Body of pancreas (tissue), 4 donors: ENCODE measurements at regions not wholly inside any gene's neighbourhood (a gene's known extent, or its start where the extent isn't known, plus 50 kb on each side); places are given as distances from the start of the nearest gene placed in this dataset.
A peak's percentile ranks its signal among the peaks of the same experiment; 100 is the strongest.

Experiments used
- ATAC-seq: fragments of 150-250 bp; one replicate; pipeline ENCODE4 v1.9.1; 2016
- DNase-seq, 4 donors: peaks; one replicate each; pipeline ENCODE4 v3.0.0-alpha.2; 2019
- H3K27ac ChIP-seq, 4 donors: fragments of 200-600 bp; sonication (generic); 1 replicate in 3 of 4; 2 replicates in 1 of 4; pipeline versions ENCODE4 v1.5.1 to v1.6.1; 2016 to 2019; ENCODE audit warnings: mild to moderate bottlenecking in 1 of 4, mixed read lengths in 1 of 4, moderate library complexity in 1 of 4
- H3K27me3 ChIP-seq, 2 donors: fragments of 200-600 bp; sonication (generic); one replicate each; pipeline ENCODE4 v1.6.0; 2016; ENCODE audit warnings: mild to moderate bottlenecking in 1 of 2
- H3K36me3 ChIP-seq, 2 donors: fragments of 200-600 bp; sonication (generic); replicated peaks in 1 of 2; 2 replicates each; pipeline ENCODE4 v1.5.1; 2016; ENCODE audit warnings: low read depth in 2 of 2; ENCODE audit not compliant: insufficient read depth in 1 of 2
- H3K4me1 ChIP-seq: fragments of 200-600 bp; sonication (generic); one replicate; pipeline ENCODE4 v1.6.0; 2016
- H3K4me3 ChIP-seq, 2 donors: fragments of 200-600 bp; sonication (generic); 1 replicate in 1 of 2; 2 replicates in 1 of 2; pipeline ENCODE4 v1.5.1; 2016 to 2019
- H3K9me3 ChIP-seq, 3 donors: fragments of 200-600 bp; sonication (generic); 1 replicate in 2 of 3; 2 replicates in 1 of 3; pipeline ENCODE4 v1.5.1; 2016
- POLR2A ChIP-seq, 3 donors: fragments of 450-650 bp; IDR thresholded peaks; one replicate each; pipeline ENCODE4 v1.6.1; 2016; ENCODE audit warnings: antibody characterized with exemption in 3 of 3, mild to moderate bottlenecking in 2 of 3
- WGBS, 2 donors: methylation state at CpG; one replicate each; pipeline ENCODE4 v1.1.5; 2017; 5-methylcytosine and 5-hydroxymethylcytosine counted together
- intact Hi-C: fragments of 100-400 bp; cut with DNase I; formaldehyde crosslinking; loops from one replicate; pipeline ENCODE4 v1.15.1; 2023
- TF ChIP-seq, protein P1 (sequence below), 7 experiments: fragments of 450-650 bp in 4 of 7; fragments of 200-600 bp in 3 of 7; sonication (generic) in 3 of 7; IDR thresholded peaks; one replicate each; pipeline ENCODE4 v1.5.1; 2016 to 2019; ENCODE audit warnings: antibody characterized with exemption in 7 of 7

GRCh38 chr13:90299238-90299637 is 1048.2 kb upstream of the MIR17HG start:
- Histone ChIP-seq H3K36me3 (no peaks in the 10 kb centered on the region), H3K27me3 (no peaks in the 10 kb centered on the region), H3K4me3 (no peak overlapping the region), H3K4me1 (no peaks in the 10 kb centered on the region), H3K9me3 (no peaks in the 10 kb centered on the region), H3K27ac (no peak overlapping the region)
- ATAC-seq (no peak), DNase-seq (no peak)
- WGBS, 2 donors: 72 to 74% methylated on average over 4 to 5 of the region's 5 CpGs
- intact Hi-C loops: no loop called here
- TF ChIP-seq POLR2A (IDR thresholded peaks at IDR 0.05): no peak
- TF ChIP-seq, protein P1, sequence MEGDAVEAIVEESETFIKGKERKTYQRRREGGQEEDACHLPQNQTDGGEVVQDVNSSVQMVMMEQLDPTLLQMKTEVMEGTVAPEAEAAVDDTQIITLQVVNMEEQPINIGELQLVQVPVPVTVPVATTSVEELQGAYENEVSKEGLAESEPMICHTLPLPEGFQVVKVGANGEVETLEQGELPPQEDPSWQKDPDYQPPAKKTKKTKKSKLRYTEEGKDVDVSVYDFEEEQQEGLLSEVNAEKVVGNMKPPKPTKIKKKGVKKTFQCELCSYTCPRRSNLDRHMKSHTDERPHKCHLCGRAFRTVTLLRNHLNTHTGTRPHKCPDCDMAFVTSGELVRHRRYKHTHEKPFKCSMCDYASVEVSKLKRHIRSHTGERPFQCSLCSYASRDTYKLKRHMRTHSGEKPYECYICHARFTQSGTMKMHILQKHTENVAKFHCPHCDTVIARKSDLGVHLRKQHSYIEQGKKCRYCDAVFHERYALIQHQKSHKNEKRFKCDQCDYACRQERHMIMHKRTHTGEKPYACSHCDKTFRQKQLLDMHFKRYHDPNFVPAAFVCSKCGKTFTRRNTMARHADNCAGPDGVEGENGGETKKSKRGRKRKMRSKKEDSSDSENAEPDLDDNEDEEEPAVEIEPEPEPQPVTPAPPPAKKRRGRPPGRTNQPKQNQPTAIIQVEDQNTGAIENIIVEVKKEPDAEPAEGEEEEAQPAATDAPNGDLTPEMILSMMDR (IDR thresholded peaks at IDR 0.05): no peak

DNA sequence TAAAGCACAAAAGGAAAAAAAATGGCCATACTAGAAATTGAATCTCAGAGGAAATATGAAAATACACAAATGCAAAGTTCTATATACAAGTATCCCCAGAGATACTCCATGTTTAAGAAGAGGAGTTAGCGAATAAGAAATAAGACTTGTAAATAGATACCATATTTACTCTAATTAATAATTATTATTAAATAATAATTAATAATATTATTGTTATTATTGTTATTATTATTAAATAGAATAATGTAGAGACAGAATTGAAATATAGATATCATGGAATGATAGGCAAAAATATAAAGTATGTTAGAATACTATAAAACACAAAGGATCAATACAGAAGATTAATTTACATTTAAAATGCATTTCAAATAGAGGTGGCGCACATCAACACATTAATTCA is 1047.5 kb upstream of the MIR17HG start:
- 95 to 98% methylated on average over 2 of the region's 2 CpGs for WGBS, 2 donors
- Histone ChIP-seq H3K27ac (no peak overlapping the region), H3K36me3 (no peaks in the 10 kb centered on the region), H3K27me3 (no peaks in the 10 kb centered on the region), H3K4me1 (no peaks in the 10 kb centered on the region), H3K9me3 (no peaks in the 10 kb centered on the region), H3K4me3 (no peak overlapping the region)
- no peak for DNase-seq
- intact Hi-C loops: no loop called here
- no peak for ATAC-seq
- TF ChIP-seq, protein P1 (IDR thresholded peaks at IDR 0.05): no peak
- no peak for TF ChIP-seq POLR2A (IDR thresholded peaks at IDR 0.05)

DNA sequence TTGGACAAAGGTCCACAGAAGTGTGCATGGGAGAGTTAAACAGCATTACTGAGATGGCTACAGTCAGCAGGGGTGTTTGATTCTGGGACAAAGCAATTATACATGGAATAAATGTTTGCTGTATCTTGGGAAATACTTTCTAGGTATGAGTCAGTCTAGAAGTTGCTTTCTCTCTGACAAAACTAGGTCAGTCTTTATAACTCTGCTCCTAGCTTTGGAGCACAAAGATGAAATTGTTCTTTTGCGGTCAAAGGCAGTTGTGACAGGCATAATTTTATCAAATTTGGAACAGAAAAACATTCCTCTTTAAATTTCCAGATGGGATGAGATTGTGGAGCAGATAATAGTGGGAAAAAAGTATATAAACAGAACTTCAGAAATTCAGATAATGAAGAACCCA is 1045.4 kb upstream of the MIR17HG start:
- Histone ChIP-seq H3K36me3 (no peaks in the 10 kb centered on the region), H3K4me3 (no peak overlapping the region), H3K27me3 (no peaks in the 10 kb centered on the region), H3K4me1 (no peaks in the 10 kb centered on the region), H3K9me3 (no peaks in the 10 kb centered on the region), H3K27ac (peak overlapping the region in 1 of 4 donors; percentile 46)
- intact Hi-C loops: no loop called here
- ATAC-seq (peak; percentile 83), DNase-seq (no peak)
- TF ChIP-seq POLR2A (IDR thresholded peaks at IDR 0.05): no peak
- TF ChIP-seq, protein P1 (IDR thresholded peaks at IDR 0.05): no peak
- WGBS, 2 donors: 40 to 52% methylated on average over 1 of the region's 1 CpG

DNA sequence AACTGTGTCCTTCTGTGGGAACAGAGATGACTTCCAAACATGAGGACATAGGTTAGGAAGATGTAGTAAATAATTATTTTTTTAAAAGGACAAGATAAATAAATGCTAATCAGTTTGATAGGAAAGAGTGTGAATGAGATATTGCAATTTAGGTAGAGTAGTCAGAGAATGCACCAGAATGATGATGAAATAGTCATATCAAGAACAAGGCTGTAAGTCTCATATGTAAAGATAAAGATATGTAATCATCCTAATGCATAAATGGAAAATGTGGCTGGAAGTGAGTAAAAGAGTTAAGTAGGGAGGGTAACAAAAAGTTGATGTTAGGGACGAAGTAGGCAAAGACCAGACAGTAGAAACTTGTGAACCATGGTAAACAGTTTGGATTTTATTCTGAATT is 1041.7 kb upstream of the MIR17HG start:
- H3K4me1 ChIP-seq: no peaks in the 10 kb centered on the region
- H3K27me3 ChIP-seq: no peaks in the 10 kb centered on the region
- no peak for DNase-seq
- 74 to 80% methylated on average over 1 of the region's 1 CpG for WGBS, 2 donors
- no peak for TF ChIP-seq POLR2A (IDR thresholded peaks at IDR 0.05)
- TF ChIP-seq, protein P1 (IDR thresholded peaks at IDR 0.05): no peak
- intact Hi-C loops: no loop called here
- H3K4me3 ChIP-seq: no peak overlapping the region
- no peaks in the 10 kb centered on the region for H3K36me3 ChIP-seq
- no peaks in the 10 kb centered on the region for H3K9me3 ChIP-seq
- H3K27ac ChIP-seq: no peak overlapping the region
- no peak for ATAC-seq

DNA sequence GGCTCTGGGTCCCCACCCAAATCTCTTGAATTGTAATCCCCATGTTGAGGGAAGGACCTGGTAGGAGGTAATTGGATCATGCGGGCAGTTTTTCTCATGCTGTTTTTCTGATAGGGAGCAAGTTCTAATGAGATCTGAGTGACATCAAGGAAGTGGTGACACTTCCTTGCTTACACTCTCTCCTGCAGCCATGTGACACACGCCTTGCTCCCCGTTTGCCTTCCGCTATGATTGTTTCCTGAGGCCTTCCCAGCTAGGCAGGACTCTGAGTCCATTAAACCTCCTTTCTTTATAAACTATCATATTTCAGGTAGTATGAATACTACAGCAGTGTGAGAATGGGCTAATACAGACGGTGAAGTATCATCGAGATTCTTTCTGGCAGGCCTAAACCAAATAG is 1040.4 kb upstream of the MIR17HG start:
- DNase-seq (no peak), ATAC-seq (no peak)
- Histone ChIP-seq H3K27ac (no peak overlapping the region), H3K4me1 (no peaks in the 10 kb centered on the region), H3K27me3 (no peaks in the 10 kb centered on the region), H3K4me3 (no peak overlapping the region), H3K36me3 (no peaks in the 10 kb centered on the region), H3K9me3 (no peaks in the 10 kb centered on the region)
- 83 to 93% methylated on average over 6 of the region's 6 CpGs for WGBS, 2 donors
- intact Hi-C loops: no loop called here
- TF ChIP-seq, protein P1 (IDR thresholded peaks at IDR 0.05): no peak
- no peak for TF ChIP-seq POLR2A (IDR thresholded peaks at IDR 0.05)
